ENCODE measurements at regions not wholly inside any gene's neighbourhood (a gene's known extent, or its start where the extent isn't known, plus 50 kb on each side); places are given as distances from the start of the nearest gene placed in this dataset.
"Not testable (repeated sequence)": the region's sequence is repeated elsewhere in the genome, so short reads cannot be mapped to it uniquely, and the experiment has no call there.

GRCh38 chrX:115888519-115888918 lies 282.0 kb upstream of the AGTR2 start:
- not testable (repeated sequence) for TF ChIP-seq CHD4 (IDR thresholded peaks at IDR 0.05; ENCODE audit: borderline replicate concordance, low read length); CTCF (CRISPR knock-in tag; IDR thresholded peaks at IDR 0.05); ZNF30 (CRISPR knock-in tag; IDR thresholded peaks at IDR 0.05); ZKSCAN1 (IDR thresholded peaks at IDR 0.05; ENCODE audit: low read length); ELF4 (CRISPR knock-in tag; IDR thresholded peaks at IDR 0.05; ENCODE audit: borderline replicate concordance)
